ENCODE measurements at regions not wholly inside any gene's neighbourhood (a gene's known extent, or its start where the extent isn't known, plus 50 kb on each side); places are given as distances from the start of the nearest gene placed in this dataset.

DNA sequence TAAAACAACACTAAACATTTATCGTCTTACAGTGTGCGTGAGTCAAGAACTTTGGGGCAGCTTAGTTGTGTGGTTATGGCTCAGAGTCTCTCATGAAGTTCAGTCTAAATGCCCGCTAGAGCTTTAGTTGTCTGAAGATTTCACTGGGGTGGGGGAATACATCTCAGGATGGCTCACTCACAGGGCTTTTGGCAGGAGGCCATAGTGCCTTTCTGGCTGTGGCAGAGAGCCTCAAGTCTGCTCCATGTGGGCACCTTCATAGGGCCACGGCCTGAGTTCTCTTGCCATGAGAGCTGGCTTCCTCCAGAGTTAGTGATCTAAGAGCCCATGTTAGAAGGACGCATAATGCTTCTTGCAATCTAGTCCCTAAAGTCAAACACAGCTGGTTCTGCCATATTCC, 258.8 kb upstream of the NUDT12 start:
- TF ChIP-seq, protein P1, sequence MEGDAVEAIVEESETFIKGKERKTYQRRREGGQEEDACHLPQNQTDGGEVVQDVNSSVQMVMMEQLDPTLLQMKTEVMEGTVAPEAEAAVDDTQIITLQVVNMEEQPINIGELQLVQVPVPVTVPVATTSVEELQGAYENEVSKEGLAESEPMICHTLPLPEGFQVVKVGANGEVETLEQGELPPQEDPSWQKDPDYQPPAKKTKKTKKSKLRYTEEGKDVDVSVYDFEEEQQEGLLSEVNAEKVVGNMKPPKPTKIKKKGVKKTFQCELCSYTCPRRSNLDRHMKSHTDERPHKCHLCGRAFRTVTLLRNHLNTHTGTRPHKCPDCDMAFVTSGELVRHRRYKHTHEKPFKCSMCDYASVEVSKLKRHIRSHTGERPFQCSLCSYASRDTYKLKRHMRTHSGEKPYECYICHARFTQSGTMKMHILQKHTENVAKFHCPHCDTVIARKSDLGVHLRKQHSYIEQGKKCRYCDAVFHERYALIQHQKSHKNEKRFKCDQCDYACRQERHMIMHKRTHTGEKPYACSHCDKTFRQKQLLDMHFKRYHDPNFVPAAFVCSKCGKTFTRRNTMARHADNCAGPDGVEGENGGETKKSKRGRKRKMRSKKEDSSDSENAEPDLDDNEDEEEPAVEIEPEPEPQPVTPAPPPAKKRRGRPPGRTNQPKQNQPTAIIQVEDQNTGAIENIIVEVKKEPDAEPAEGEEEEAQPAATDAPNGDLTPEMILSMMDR (IDR thresholded peaks at IDR 0.05), result no peak
- H3K9me3 ChIP-seq, result no peaks in the 10 kb centered on the region

DNA sequence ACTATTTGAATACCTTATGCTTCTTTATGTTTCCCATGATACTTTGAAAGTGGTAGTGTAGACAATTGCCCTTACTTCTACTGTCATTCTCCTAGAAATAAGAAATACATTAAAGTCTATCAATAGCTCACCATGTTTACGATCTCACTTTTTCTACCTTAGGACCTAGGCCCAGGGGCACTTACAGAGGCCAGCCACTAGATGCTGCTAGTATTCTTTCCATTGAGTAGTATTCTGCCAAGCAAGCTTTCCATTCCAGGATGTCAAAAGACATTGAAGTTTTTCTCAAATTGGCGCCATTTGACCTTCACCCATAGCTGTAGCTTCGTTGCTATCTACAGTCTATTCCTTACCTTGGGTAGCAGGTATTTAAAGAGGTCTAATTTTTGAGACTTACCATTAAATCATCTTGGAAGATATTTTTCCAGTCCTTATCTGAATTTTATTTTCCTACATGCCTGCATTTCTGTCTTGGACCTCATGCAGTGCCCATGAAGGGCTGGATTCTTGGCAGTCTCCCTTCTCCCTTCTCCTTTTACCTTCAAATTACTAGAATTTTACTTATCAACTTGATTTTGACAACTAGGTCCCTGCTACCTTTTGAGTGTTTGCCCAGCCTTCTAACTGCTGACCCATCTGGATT, 246.0 kb upstream of the NUDT12 start:
- Histone ChIP-seq H3K36me3 (no peaks in the 10 kb centered on the region), H3K9me3 (no peaks in the 10 kb centered on the region), H3K4me3 (ENCODE audit: low read depth in 1 of 2, low read length in 1 of 2) (no peak overlapping the region), H3K4me1 (ENCODE audit: control insufficient read depth in 1 of 2, insufficient read depth in 1 of 2, low read depth in 1 of 2, low read length in 1 of 2) (no peaks in the 10 kb centered on the region), H3K27me3 (no peaks in the 10 kb centered on the region), H3K27ac (no peak overlapping the region)
- TF ChIP-seq, protein P1 (IDR thresholded peaks at IDR 0.05), result no peak

More for the DNA sequence above, 258.8 kb upstream of the NUDT12 start:
- Histone ChIP-seq H3K27ac (no peak overlapping the region), H3K36me3 (no peaks in the 10 kb centered on the region), H3K4me1 (ENCODE audit: control insufficient read depth in 1 of 2, insufficient read depth in 1 of 2, low read depth in 1 of 2, low read length in 1 of 2) (no peaks in the 10 kb centered on the region), H3K27me3 (no peaks in the 10 kb centered on the region), H3K4me3 (ENCODE audit: low read depth in 1 of 2, low read length in 1 of 2) (no peak overlapping the region)

DNA sequence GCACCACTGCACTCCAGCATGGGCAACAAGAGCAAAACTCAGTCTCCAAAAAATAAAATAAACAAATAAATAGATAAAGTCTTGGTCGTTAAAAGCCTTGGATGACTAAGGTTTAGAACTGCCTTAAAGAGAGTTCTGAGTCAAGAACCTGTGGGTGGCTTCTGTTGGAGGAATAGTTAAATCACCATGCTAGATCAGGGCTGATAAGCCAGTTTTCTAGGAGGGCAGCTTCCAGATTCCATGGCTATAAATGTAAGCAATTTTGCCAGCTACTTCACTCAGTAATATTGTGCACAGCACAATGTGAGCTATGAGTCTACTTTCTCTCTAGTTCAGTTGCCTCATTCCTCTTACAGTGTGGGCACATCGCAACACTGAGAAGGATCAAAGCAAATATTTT, 242.1 kb upstream of the NUDT12 start:
- Histone ChIP-seq H3K27ac (no peak overlapping the region), H3K27me3 (no peaks in the 10 kb centered on the region), H3K9me3 (no peaks in the 10 kb centered on the region), H3K4me3 (ENCODE audit: low read depth in 1 of 2, low read length in 1 of 2) (no peak overlapping the region), H3K36me3 (no peaks in the 10 kb centered on the region), H3K4me1 (ENCODE audit: control insufficient read depth in 1 of 2, insufficient read depth in 1 of 2, low read depth in 1 of 2, low read length in 1 of 2) (no peaks in the 10 kb centered on the region)
- TF ChIP-seq, protein P1 (IDR thresholded peaks at IDR 0.05), result no peak

DNA sequence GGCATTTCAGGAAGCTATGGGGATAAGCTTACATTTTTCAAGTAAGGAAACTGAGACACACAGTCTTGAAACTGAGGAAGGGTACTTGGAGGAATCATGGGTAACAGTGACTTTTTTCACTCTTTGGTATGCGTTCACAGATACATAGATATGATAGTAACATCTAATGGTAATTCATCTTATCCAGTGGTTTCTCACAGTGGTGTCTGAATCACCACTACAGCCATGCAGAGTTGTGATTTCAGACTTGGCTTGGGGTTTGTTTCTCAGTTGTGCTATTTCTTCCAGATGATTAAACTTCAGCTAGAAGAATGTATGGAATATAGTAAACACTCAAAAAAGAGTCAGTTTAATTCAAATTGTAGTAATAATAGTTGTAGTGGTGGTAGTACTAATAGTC, 239.1 kb upstream of the NUDT12 start:
- H3K36me3 ChIP-seq, result no peaks in the 10 kb centered on the region
- TF ChIP-seq, protein P1 (IDR thresholded peaks at IDR 0.05), result no peak
- no peak overlapping the region for H3K27ac ChIP-seq
- H3K9me3 ChIP-seq, result no peaks in the 10 kb centered on the region
- H3K4me3 ChIP-seq (ENCODE audit: low read depth in 1 of 2, low read length in 1 of 2), result no peak overlapping the region
- no peaks in the 10 kb centered on the region for H3K4me1 ChIP-seq (ENCODE audit: control insufficient read depth in 1 of 2, insufficient read depth in 1 of 2, low read depth in 1 of 2, low read length in 1 of 2)
- no peaks in the 10 kb centered on the region for H3K27me3 ChIP-seq

DNA sequence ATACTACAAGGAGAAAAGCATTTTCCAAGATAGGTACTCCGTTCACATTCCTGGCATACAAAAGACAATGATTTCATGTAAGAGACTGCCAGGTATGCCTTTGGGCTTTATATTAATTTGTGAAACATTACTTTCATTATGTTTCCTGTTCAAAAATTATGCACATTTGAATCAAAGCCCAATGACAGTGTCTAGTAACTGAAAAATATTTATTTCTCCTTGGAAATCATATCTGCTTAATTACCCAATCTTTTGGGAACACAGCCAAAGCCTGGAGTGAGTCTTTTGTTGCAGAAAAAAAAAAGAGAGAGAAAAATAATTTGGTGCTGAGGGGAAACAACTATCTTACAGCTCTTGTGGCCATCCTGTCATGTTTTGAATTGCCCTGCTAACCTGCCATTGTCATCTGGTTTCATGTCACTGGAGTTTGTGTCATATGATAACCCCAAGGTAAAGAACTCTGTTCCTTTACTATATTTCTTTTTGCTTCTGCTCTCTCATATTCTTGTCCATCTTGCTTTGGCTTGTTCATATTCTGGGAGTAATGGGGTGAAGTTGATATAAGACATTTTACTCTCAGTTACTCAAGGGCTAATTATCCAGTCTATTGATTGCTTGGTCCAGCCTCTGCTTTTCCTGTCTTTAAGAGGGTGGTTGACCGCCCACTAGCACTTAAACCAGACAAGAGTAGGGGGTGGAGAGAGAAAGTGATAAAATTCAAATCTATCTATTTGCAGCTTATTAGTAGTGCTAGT, 238.3 kb upstream of the NUDT12 start:
- Histone ChIP-seq H3K27me3 (no peaks in the 10 kb centered on the region), H3K4me1 (ENCODE audit: control insufficient read depth in 1 of 2, insufficient read depth in 1 of 2, low read depth in 1 of 2, low read length in 1 of 2) (no peaks in the 10 kb centered on the region), H3K4me3 (ENCODE audit: low read depth in 1 of 2, low read length in 1 of 2) (no peak overlapping the region), H3K36me3 (no peaks in the 10 kb centered on the region), H3K27ac (no peak overlapping the region), H3K9me3 (no peaks in the 10 kb centered on the region)
- TF ChIP-seq, protein P1 (IDR thresholded peaks at IDR 0.05), result no peak

All from neutrophil (primary cell).